ENCODE measurements at regions not wholly inside any gene's neighbourhood (a gene's known extent, or its start where the extent isn't known, plus 50 kb on each side); places are given as distances from the start of the nearest gene placed in this dataset.

GRCh38 chr2:56960581-56960980 lies 776.8 kb downstream of the CCDC85A start:
- Histone ChIP-seq H3K4me3 (ENCODE audit: low read depth in 2 of 2, low read length in 1 of 2) (no peak overlapping the region), H3K36me3 (replicated peaks in 1 of 2; ENCODE audit: control insufficient read depth in 1 of 2, insufficient read depth in 2 of 2, low read length in 1 of 2) (peaks cover 0 to 46% of the 10 kb centered on the region in 2 experiments), H4K20me1 (ENCODE audit: insufficient read depth) (no peaks in the 10 kb centered on the region), H3K9ac (no peak overlapping the region), H3K27ac (ENCODE audit: low read depth in 2 of 2, low read length in 1 of 2) (no peak overlapping the region), H3F3A (replicated peaks; ENCODE audit: insufficient read depth) (peaks cover 9% of the 10 kb centered on the region), H3K79me2 (ENCODE audit: insufficient read depth) (0 out of 2 replicates have a peak, but pooled peaks cover 6% of the 10 kb centered on the region), H3K9me2 (0 out of 2 replicates have a peak, but pooled peaks cover 5% of the 10 kb centered on the region), H3K9me3 (peaks cover 7% of the 10 kb centered on the region), H2AFZ (ENCODE audit: low read depth) (no peak overlapping the region), H3K4me2 (no peak overlapping the region), H3K27me3 (ENCODE audit: insufficient read depth) (no peaks in the 10 kb centered on the region), H3K4me1 (ENCODE audit: control insufficient read depth in 1 of 2, insufficient read depth in 2 of 2, low read depth in 1 of 2, low read length in 1 of 2) (no peaks in the 10 kb centered on the region)
- WGBS (ENCODE audit: low lambda C conversion rate): 11% methylated on average over 1 of the region's 1 CpG
- no peak for DNase-seq
- ChIA-PET CTCF (no interaction called here), POLR2A (no interaction called here)
- no peak for TF ChIP-seq CTCF (IDR thresholded peaks at IDR 0.05)
- no peak for TF ChIP-seq EP300 (IDR thresholded peaks at IDR 0.05; ENCODE audit: borderline replicate concordance in 1 of 2, low read depth in 1 of 2, low read length in 1 of 2)
- no peak for TF ChIP-seq NRF1 (IDR thresholded peaks at IDR 0.05; ENCODE audit: low read depth, low read length)
- TF ChIP-seq REST (IDR thresholded peaks at IDR 0.05; ENCODE audit: low read depth, low read length): no peak
- TF ChIP-seq RAD21 (IDR thresholded peaks at IDR 0.05; ENCODE audit: low read length): no peak
- no peak for TF ChIP-seq RCOR1 (IDR thresholded peaks at IDR 0.05; ENCODE audit: low read length)

GRCh38 chr2:56962673-56963072 lies 778.9 kb downstream of the CCDC85A start:
- Histone ChIP-seq H4K20me1 (ENCODE audit: insufficient read depth) (no peaks in the 10 kb centered on the region), H3K9me2 (0 out of 2 replicates have a peak, but pooled peaks cover 5% of the 10 kb centered on the region), H3K27me3 (ENCODE audit: insufficient read depth) (no peaks in the 10 kb centered on the region), H3K27ac (ENCODE audit: low read depth in 2 of 2, low read length in 1 of 2) (no peak overlapping the region), H3K4me3 (ENCODE audit: low read depth in 2 of 2, low read length in 1 of 2) (no peak overlapping the region), H3F3A (replicated peaks; ENCODE audit: insufficient read depth) (peaks cover 5% of the 10 kb centered on the region), H3K9ac (no peak overlapping the region), H3K36me3 (replicated peaks in 1 of 2; ENCODE audit: control insufficient read depth in 1 of 2, insufficient read depth in 2 of 2, low read length in 1 of 2) (peaks cover 0 to 46% of the 10 kb centered on the region in 2 experiments), H3K4me1 (ENCODE audit: control insufficient read depth in 1 of 2, insufficient read depth in 2 of 2, low read depth in 1 of 2, low read length in 1 of 2) (no peaks in the 10 kb centered on the region), H2AFZ (ENCODE audit: low read depth) (no peak overlapping the region), H3K9me3 (peaks cover 7% of the 10 kb centered on the region; the same call in 1 of the 2 replicates), H3K79me2 (ENCODE audit: insufficient read depth) (0 out of 2 replicates have a peak, but pooled peaks cover 6% of the 10 kb centered on the region), H3K4me2 (no peak overlapping the region)
- 78% methylated on average over 1 of the region's 1 CpG for WGBS (ENCODE audit: low lambda C conversion rate)
- no peak for TF ChIP-seq ELF1 (IDR thresholded peaks at IDR 0.05)
- TF ChIP-seq FOXM1 (IDR thresholded peaks at IDR 0.05; ENCODE audit: low read depth): no peak
- no peak for TF ChIP-seq POLR2AphosphoS5 (IDR thresholded peaks at IDR 0.05; ENCODE audit: low read depth, low read length)
- no peak for TF ChIP-seq RCOR1 (IDR thresholded peaks at IDR 0.05; ENCODE audit: low read length)
- no peak for TF ChIP-seq PBX3 (IDR thresholded peaks at IDR 0.05)
- no peak for TF ChIP-seq MAX (IDR thresholded peaks at IDR 0.05; ENCODE audit: low read depth)
- no peak for TF ChIP-seq USF1 (IDR thresholded peaks at IDR 0.05; ENCODE audit: borderline replicate concordance, low read depth)
- no peak for TF ChIP-seq IRF3 (IDR thresholded peaks at IDR 0.05; ENCODE audit: low read depth, low read length)
- ChIA-PET POLR2A (no interaction called here), CTCF (no interaction called here)
- no peak for DNase-seq
